ENCODE measurements at regions not wholly inside any gene's neighbourhood (a gene's known extent, or its start where the extent isn't known, plus 50 kb on each side); places are given as distances from the start of the nearest gene placed in this dataset.

DNA sequence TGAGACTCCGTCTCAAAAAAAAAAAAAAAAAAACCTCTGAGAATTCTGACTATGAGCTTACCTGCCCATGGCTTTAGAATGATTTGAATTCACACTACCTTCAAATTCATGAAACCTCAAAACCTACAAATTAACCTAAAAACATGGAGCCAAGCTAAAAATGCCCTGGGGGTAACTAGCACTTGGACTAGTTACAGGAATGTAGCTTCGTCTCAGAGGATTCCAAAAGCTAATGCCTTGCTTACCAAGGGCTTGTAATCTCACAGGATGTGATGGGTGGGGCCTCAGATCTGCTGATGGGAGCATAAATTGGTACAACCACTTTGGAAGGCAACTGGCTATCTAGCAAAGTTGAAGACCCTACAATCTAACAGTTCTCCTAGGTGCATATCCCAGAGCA lies 79.4 kb upstream of the SPRY1 start:
- WGBS (ENCODE audit: insufficient coverage): no CpG with 5 or more reads among the region's 2 CpGs

DNA sequence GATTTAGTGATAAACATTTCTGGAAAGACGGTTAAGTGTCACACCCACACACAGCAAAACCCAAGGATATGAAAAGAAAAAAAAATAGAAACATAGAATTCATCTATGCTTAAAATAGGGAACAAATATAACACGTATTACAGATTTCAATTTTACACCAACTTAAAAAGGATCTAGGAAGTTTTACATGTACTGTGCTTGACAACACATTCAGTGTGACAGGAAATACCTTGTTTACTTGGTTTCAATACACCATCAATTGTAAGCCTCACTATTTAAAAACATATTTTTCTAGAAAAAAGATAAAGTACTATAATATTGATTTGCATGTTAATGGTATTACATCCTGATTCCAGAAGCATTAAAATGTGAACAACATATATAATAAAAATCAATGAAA lies 77.0 kb upstream of the SPRY1 start:
- Histone ChIP-seq H3K4me1 (ENCODE audit: control insufficient read depth, insufficient read depth, low read length) (no peaks in the 10 kb centered on the region), H3K27ac (ENCODE audit: low read length) (no peak overlapping the region), H3K4me3 (ENCODE audit: low read length) (no peak overlapping the region), H3K27me3 (ENCODE audit: control insufficient read depth, insufficient read depth, low read length) (no peaks in the 10 kb centered on the region), H3K36me3 (ENCODE audit: control insufficient read depth, insufficient read depth, low read length) (no peaks in the 10 kb centered on the region), H3K9me3 (replicated peaks; ENCODE audit: control insufficient read depth, low read depth, low read length) (peaks cover 7% of the 10 kb centered on the region)
- no peak for DNase-seq
- no CpG with 5 or more reads among the region's 2 CpGs for WGBS (ENCODE audit: insufficient coverage)

More for the DNA sequence above, 79.4 kb upstream of the SPRY1 start:
- Histone ChIP-seq H3K27me3 (ENCODE audit: control insufficient read depth, insufficient read depth, low read length) (no peaks in the 10 kb centered on the region), H3K9me3 (replicated peaks; ENCODE audit: control insufficient read depth, low read depth, low read length) (peaks cover 4% of the 10 kb centered on the region), H3K4me3 (ENCODE audit: low read length) (no peak overlapping the region), H3K4me1 (ENCODE audit: control insufficient read depth, insufficient read depth, low read length) (no peaks in the 10 kb centered on the region), H3K27ac (ENCODE audit: low read length) (no peak overlapping the region), H3K36me3 (ENCODE audit: control insufficient read depth, insufficient read depth, low read length) (no peaks in the 10 kb centered on the region)
- no peak for DNase-seq

DNA sequence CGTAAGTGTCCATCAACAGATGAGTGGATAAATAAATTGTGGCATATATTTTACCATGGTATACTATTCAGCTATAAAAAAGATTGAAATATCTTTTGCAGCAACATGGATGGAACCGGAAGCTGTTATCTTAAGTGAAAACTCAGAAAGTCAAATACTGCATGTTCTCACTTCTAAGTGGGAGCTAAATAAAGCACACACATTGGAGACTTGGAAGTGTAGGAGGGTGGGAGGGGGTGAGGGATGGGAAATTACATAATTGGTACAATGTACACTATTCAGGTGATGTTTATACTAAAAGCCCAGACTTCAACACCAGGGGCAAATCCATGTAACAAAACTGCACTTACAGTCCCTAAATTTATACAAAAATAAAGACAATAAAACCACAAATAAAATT lies 72.6 kb upstream of the SPRY1 start:
- Histone ChIP-seq H3K27me3 (ENCODE audit: control insufficient read depth, insufficient read depth, low read length) (no peaks in the 10 kb centered on the region), H3K4me3 (ENCODE audit: low read length) (no peak overlapping the region), H3K36me3 (ENCODE audit: control insufficient read depth, insufficient read depth, low read length) (no peaks in the 10 kb centered on the region), H3K4me1 (ENCODE audit: control insufficient read depth, insufficient read depth, low read length) (no peaks in the 10 kb centered on the region), H3K9me3 (replicated peaks; ENCODE audit: control insufficient read depth, low read depth, low read length) (peaks cover 7% of the 10 kb centered on the region), H3K27ac (ENCODE audit: low read length) (no peak overlapping the region)
- DNase-seq: no peak
- no CpG with 5 or more reads among the region's 2 CpGs for WGBS (ENCODE audit: insufficient coverage)

DNA sequence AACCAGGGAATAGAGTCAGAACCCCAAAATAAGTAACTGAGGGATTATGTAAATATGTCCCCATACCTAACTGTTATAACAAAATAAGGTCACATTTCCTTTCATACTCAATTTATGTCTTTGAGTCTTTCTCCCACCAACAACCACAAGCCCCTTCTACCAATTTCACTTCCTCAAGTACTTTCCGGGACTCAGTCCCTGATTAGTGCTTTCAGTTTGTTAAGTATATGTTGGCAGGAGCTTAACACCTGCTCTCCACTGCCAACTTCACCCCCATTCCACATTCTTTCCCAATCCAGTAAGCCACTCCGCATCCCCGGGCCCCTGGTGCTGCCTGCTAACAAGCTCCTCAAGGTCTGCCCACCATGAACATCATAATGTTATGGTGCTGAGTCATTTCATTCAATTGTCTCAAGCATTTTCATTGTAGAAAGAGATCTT lies 71.3 kb upstream of the SPRY1 start:
- H3K4me3 ChIP-seq (ENCODE audit: low read length): no peak overlapping the region
- H3K4me1 ChIP-seq (ENCODE audit: control insufficient read depth, insufficient read depth, low read length): no peaks in the 10 kb centered on the region
- no peaks in the 10 kb centered on the region for H3K36me3 ChIP-seq (ENCODE audit: control insufficient read depth, insufficient read depth, low read length)
- WGBS (ENCODE audit: insufficient coverage): no CpG with 5 or more reads among the region's 3 CpGs
- no peaks in the 10 kb centered on the region for H3K27me3 ChIP-seq (ENCODE audit: control insufficient read depth, insufficient read depth, low read length)
- peaks cover 11% of the 10 kb centered on the region for H3K9me3 ChIP-seq (replicated peaks; ENCODE audit: control insufficient read depth, low read depth, low read length)
- no peak overlapping the region for H3K27ac ChIP-seq (ENCODE audit: low read length)
- no peak for DNase-seq

DNA sequence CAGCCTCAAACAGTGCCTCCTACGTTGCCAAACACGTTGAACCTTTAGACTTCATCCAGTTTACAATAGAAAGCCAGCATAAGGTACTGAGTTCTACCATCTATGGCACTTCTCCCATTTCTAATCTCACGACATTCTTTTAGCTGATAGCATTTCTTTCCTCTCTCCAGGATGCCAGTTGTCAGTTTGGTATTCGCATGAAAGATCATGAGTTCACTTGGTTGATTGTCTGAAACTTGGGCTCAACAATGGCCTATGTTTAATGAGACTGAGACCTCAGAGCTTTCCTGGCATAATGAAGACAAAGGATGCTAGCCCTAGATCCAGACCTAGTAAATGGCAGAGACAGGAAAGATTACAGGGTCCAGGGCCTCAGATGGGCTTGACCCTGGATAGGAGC lies 69.2 kb upstream of the SPRY1 start:
- H3K36me3 ChIP-seq (ENCODE audit: control insufficient read depth, insufficient read depth, low read length): no peaks in the 10 kb centered on the region
- no peaks in the 10 kb centered on the region for H3K27me3 ChIP-seq (ENCODE audit: control insufficient read depth, insufficient read depth, low read length)
- peaks cover 6% of the 10 kb centered on the region for H3K9me3 ChIP-seq (replicated peaks; ENCODE audit: control insufficient read depth, low read depth, low read length)
- no peak for DNase-seq
- H3K4me1 ChIP-seq (ENCODE audit: control insufficient read depth, insufficient read depth, low read length): no peaks in the 10 kb centered on the region
- 87% methylated on average over 3 of the region's 4 CpGs for WGBS (ENCODE audit: insufficient coverage)
- no peak overlapping the region for H3K27ac ChIP-seq (ENCODE audit: low read length)
- H3K4me3 ChIP-seq (ENCODE audit: low read length): no peak overlapping the region

DNA sequence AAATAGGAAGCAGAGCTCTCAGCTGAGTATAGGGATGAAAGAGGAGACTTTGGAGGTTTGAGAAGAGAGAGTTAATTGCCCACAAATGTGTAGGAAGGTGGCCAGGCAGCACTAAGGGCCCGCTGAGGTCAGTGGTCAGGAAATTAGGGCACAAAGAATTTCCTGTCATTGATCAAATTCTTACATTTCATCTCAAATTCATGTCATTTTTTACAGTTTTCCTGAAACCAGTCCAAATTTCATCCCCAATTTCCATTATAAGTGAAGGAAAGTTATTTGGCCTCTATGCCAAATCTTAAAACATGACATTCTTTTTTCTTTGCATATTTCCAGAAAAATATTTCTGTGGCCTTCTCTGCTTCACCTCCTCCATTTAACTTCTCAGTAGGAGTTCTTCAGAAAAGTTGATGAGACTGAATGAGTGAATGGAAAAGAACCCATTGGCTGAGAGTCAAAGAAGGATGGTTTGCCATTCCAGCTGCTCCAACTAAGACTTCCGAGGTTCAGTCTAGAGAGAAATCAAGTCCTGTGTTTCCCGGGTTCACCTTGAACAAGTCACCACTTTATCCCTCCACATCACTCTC lies 68.7 kb upstream of the SPRY1 start:
- Histone ChIP-seq H3K27ac (ENCODE audit: low read length) (no peak overlapping the region), H3K9me3 (replicated peaks; ENCODE audit: control insufficient read depth, low read depth, low read length) (peaks cover 4% of the 10 kb centered on the region), H3K27me3 (ENCODE audit: control insufficient read depth, insufficient read depth, low read length) (no peaks in the 10 kb centered on the region), H3K4me3 (ENCODE audit: low read length) (no peak overlapping the region), H3K36me3 (ENCODE audit: control insufficient read depth, insufficient read depth, low read length) (no peaks in the 10 kb centered on the region), H3K4me1 (ENCODE audit: control insufficient read depth, insufficient read depth, low read length) (no peaks in the 10 kb centered on the region)
- DNase-seq: no peak
- no CpG with 5 or more reads among the region's 3 CpGs for WGBS (ENCODE audit: insufficient coverage)

DNA sequence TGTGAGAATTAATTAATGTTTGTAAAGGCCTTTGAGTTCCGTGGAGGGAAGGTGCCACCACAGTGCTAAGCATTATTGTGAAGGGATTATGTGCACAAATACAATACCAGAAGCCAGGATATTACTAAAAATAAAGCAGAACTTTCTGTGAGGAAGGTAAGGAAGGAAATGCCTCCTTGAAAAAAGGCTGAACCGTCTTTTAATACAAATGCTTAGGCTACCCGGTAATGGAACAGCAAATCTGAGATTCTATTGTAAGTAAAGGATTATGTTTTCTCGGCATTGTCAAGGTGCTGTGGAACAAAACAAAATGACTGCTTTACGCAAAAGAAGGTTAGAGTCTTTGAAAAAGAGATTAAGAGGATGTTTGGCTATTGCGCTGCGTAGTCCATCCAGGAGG lies 57.9 kb upstream of the SPRY1 start:
- Histone ChIP-seq H3K9me3 (replicated peaks; ENCODE audit: control insufficient read depth, low read depth, low read length) (no peaks in the 10 kb centered on the region), H3K36me3 (ENCODE audit: control insufficient read depth, insufficient read depth, low read length) (no peaks in the 10 kb centered on the region), H3K27ac (ENCODE audit: low read length) (peak overlapping the region; percentile 18), H3K4me3 (ENCODE audit: low read length) (no peak overlapping the region), H3K27me3 (ENCODE audit: control insufficient read depth, insufficient read depth, low read length) (no peaks in the 10 kb centered on the region), H3K4me1 (ENCODE audit: control insufficient read depth, insufficient read depth, low read length) (no peaks in the 10 kb centered on the region)
- whole genome bisulfite sequencing (ENCODE audit: insufficient coverage): 74% methylated on average over 5 of the region's 7 CpGs
- DNase-seq: peak; percentile 39

DNA sequence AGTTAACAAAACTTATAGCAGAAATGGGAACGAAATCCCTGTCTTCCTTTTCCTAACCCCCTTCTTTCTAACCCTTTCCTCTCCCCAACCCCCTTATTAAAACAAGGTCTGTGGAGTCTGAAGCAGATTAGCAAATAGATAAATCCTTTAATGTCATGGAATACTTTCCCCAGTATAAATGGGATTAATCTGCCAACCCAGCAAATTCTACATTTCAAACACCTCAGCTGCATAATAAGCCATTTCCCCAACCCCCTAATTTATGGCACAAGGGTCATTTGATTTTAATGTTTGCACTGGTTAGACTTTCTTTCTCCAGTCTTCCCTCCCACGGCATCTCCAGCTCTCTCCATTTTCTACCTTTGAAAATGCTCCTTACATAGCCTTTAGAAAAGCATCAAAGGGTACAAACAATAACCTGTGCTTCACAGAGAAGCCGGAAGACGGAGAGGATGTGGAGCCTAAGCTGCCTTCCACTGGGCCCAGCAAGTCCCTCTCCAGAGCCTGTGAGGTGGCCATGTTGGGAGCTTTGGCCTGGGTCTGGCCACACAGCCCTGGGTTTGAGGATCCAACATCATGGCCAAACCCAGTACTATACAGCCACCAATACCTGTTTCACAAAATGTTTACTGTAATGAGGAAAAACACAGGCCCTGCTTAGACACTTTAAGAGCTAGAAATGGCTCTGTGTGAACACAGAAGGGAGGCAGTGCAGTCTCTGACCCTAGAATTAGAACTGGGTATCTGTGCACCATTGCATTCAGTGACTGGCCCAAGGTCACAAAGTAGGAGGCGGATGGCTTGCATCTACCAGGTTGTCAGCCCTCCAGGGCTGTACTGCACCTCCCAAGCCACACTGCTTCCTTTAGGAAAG lies 56.9 kb upstream of the SPRY1 start:
- H3K27ac ChIP-seq (ENCODE audit: low read length): peak overlapping the region; percentile 18
- no peak overlapping the region for H3K4me3 ChIP-seq (ENCODE audit: low read length)
- no peaks in the 10 kb centered on the region for H3K27me3 ChIP-seq (ENCODE audit: control insufficient read depth, insufficient read depth, low read length)
- no peaks in the 10 kb centered on the region for H3K9me3 ChIP-seq (replicated peaks; ENCODE audit: control insufficient read depth, low read depth, low read length)
- no peaks in the 10 kb centered on the region for H3K36me3 ChIP-seq (ENCODE audit: control insufficient read depth, insufficient read depth, low read length)
- DNase-seq: no peak
- WGBS (ENCODE audit: insufficient coverage): 87% methylated on average over 3 of the region's 5 CpGs
- H3K4me1 ChIP-seq (ENCODE audit: control insufficient read depth, insufficient read depth, low read length): no peaks in the 10 kb centered on the region

DNA sequence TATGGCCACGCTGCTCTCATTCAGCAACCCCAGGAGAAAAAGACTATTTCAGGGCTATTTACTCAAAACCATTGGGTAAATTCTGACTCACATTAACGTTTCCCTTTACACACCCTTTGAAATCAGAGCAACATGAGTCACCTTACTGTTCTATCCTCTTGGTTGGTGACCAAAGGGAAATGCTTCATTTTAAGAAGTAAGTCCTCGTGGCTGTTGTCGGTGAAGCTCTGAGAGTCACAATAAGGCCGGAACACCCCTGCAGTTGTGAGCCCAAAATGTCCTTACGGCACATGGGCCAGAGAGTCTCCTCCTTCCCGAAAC lies 56.3 kb upstream of the SPRY1 start:
- WGBS (ENCODE audit: insufficient coverage): no CpG with 5 or more reads among the region's 7 CpGs
- H3K27ac ChIP-seq (ENCODE audit: low read length): no peak overlapping the region

DNA sequence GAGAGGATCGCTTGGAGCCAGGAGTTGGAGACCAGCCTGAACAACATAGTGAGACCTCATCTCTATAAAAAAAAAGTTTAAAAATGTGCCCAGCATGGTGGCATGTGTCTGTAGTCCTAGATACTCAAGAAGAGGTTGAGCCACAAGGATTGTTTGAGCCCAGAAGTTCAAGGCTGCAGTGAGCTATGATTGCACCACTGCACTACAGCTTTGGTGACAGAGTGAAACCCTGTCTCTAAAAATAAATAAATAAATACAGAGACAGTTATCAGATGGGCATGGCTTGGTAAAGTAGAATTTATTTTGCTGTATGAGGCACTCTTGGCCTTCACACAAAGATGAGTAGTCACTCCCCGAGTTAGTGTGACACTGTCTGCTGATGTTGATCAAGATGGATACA lies 54.1 kb upstream of the SPRY1 start:
- Histone ChIP-seq H3K27me3 (ENCODE audit: control insufficient read depth, insufficient read depth, low read length) (no peaks in the 10 kb centered on the region), H3K27ac (ENCODE audit: low read length) (no peak overlapping the region), H3K9me3 (replicated peaks; ENCODE audit: control insufficient read depth, low read depth, low read length) (no peaks in the 10 kb centered on the region), H3K36me3 (ENCODE audit: control insufficient read depth, insufficient read depth, low read length) (no peaks in the 10 kb centered on the region), H3K4me1 (ENCODE audit: control insufficient read depth, insufficient read depth, low read length) (peaks cover 12% of the 10 kb centered on the region), H3K4me3 (ENCODE audit: low read length) (no peak overlapping the region)
- WGBS (ENCODE audit: insufficient coverage): no CpG with 5 or more reads among the region's 2 CpGs
- DNase-seq: no peak

More for the DNA sequence above, 56.3 kb upstream of the SPRY1 start:
- DNase-seq: no peak
- no peaks in the 10 kb centered on the region for H3K27me3 ChIP-seq (ENCODE audit: control insufficient read depth, insufficient read depth, low read length)
- no peak overlapping the region for H3K4me3 ChIP-seq (ENCODE audit: low read length)
- no peaks in the 10 kb centered on the region for H3K36me3 ChIP-seq (ENCODE audit: control insufficient read depth, insufficient read depth, low read length)
- no peaks in the 10 kb centered on the region for H3K9me3 ChIP-seq (replicated peaks; ENCODE audit: control insufficient read depth, low read depth, low read length)
- H3K4me1 ChIP-seq (ENCODE audit: control insufficient read depth, insufficient read depth, low read length): peaks cover 2% of the 10 kb centered on the region
